Mammary epithelial cell (primary cell): ENCODE measurements at regions not wholly inside any gene's neighbourhood (a gene's known extent, or its start where the extent isn't known, plus 50 kb on each side); places are given as distances from the start of the nearest gene placed in this dataset.

ENCODE experiments used
- CTCF ChIP-seq, 2 donors: IDR thresholded peaks in 1 of 2; conservative IDR thresholded peaks in 1 of 2; 2 replicates each; pipeline ENCODE4 v1.5.1; 2011 to 2012; ENCODE audit warnings: inconsistent platforms in 2 of 2, low read length in 2 of 2, mild to moderate bottlenecking in 2 of 2, control low read depth in 1 of 2, low read depth in 1 of 2; ENCODE audit not compliant: insufficient read depth in 1 of 2; ENCODE audit errors: extremely low read depth in 1 of 2
- EZH2 ChIP-seq: IDR thresholded peaks from 2 replicates; pipeline ENCODE4 v1.6.1; 2012; ENCODE audit warnings: low read length, inconsistent platforms, borderline replicate concordance

DNA sequence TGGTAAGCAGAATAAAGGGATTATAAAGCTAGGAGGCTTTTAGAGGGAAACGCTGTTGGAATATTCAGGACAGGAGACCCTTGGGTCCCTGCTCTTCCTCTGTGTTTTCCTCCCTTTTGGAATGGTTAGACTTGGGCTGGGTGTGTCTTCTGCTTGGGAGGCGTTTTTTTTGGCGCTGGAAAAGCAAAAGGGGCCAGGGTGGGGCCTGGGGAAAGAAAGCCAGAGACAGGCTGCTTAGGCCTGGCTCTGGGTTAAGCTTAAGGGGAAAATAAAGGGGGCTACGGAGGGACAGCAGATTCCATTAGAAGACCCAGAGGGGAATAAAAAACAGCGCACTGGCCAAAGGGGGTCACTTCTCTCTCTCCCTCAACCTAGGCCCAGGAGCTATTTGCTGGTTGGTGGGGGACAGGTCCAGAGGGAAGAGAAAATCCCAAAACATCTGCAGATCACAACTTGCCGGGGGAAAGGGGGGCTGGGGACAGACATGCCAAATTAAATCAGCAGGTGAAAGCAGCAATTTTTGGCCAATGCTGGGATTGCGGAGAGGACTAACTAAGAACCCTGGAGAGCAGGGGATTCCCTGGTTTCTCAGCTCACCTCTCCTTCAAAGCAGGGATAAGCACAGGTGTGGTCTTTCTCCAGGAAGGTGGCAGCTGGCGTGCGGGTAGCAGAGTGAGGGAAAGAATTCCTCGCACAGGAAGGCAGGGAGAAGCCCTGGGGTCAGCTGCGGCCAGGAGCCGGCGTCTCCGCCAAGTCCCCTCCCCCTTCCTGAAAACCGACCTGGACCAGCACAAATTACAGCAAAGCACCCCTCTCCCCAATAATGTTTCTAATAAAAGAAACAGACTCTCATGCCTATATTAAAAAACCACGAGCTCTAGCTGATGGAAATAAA lies 82.2 kb upstream of the AK4 start:
- TF ChIP-seq CTCF (conservative IDR thresholded peaks at IDR 0.05 in 1 of 2, IDR thresholded peaks at IDR 0.05 in 1 of 2; ENCODE audit: extremely low read depth in 1 of 2, insufficient read depth in 1 of 2, low read depth in 1 of 2, low read length in 2 of 2) (no peak), EZH2 (no peak)
